GM19452 (cell line): ENCODE measurements at regions not wholly inside any gene's neighbourhood (a gene's known extent, or its start where the extent isn't known, plus 50 kb on each side); places are given as distances from the start of the nearest gene placed in this dataset.
"Not testable (repeated sequence)": the region's sequence is repeated elsewhere in the genome, so short reads cannot be mapped to it uniquely, and the experiment has no call there.

Experiments
- ATAC-seq: cut with Tn5 transposase; IDR thresholded peaks from one replicate; pipeline ENCODE4 v1.9.1; 2021; ENCODE audit not compliant: unreplicated experiment

- ATAC-seq = no peak
Observed at GRCh38 chr21:28385845-28386244, 606.8 kb downstream of the LTN1 start.

DNA sequence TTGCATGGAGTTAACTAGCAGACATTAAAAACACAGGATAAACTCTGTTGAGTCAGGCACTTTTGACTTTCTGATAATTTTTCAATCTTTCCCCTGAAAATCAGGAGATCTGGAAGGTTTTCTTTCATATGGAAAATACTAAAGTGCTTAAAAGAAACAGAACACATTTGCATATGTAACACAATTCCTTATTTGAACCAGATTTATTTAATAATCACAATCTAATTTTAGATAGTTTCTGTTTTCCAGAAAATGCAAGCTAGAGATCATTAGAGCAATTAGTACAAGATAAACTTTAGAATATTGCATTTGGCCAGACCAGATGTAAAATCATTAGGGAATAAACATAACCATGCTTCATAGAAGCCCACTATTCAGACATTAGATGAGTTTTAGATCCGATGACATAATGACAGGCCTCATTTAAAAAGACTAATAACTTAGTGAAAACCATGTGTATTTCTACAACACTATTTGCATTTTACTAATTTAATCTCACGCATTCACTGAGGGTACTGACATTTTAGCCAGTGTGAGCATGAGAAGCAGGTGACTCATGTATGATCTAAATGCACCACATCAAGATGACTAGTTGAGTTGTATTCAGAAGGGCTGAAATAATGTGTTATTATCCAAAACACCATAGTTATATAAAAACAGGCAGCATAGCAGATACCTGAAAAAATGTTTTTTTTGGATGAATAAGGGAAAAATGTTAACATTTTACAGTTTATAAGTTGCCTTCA, 611.5 kb downstream of the LTN1 start:
- not testable (repeated sequence) for ATAC-seq

DNA sequence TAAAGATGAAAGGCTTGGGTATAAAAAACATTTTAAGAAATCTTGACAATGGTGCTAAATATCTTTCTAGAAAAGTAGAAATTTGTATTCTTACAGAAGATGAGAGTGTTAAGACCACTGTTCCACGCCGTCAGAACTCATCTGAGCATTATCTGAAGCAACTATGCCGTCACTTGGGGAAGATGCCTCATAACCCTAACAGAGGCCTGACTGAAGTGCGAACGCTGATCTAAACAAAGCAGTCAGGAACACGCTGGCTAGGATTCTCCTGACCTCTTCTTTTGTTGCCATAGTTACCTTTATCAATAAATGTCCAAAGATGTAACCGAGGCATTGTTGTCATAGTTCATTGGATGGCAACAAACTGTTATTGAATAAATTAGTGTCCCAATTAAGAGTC, 612.4 kb downstream of the LTN1 start:
- ATAC-seq = no peak

DNA sequence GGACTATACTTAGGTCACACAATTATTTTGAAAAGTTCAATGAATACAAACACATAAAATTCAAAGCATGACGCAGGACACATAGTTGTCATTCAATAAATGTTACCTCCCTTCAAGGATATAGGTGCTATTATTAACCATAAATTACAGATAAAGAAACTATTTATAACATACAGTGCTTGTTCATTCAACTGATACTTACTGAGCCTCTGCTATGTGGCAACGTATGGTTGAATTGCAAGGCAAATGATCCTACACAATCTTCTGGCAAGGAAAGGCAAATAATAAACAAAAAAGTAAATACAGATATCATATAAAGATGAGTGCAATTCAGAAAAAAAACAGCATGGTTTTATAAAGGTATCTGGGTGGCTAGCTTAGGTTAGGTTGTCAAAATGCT, 614.7 kb downstream of the LTN1 start:
- ATAC-seq = no peak

DNA sequence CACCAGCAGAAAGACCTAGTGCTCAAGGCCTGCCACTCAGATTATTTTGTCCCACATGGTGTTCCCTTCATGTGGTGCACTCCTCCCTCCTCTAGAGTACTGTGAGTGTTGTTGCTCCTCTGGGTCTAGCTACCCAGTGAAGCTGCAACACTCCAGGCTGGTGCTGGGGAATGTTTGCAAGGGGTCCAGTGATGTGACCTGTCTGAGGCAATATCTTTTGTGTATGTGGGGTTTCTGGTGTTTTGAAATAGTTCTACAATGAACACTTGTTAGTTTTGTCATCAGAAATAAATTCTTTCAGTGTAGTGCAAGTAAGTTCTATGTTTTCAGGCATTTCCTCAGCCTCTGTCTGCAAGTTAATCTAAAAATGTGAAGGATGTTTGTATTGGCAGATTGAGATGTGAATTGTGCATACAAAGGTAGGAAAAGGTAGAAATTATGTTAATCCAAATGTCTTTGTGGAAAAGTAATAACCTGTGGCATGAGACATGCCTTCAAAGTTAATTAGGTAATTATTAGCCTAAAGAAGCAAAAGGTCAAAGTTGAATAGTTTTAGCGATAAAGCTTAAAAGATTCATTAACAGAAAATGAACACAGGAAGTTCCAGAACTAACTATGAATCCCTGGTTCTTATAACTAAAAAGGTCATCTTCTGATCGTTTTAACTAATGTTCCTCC, 616.8 kb downstream of the LTN1 start:
- ATAC-seq = no peak

DNA sequence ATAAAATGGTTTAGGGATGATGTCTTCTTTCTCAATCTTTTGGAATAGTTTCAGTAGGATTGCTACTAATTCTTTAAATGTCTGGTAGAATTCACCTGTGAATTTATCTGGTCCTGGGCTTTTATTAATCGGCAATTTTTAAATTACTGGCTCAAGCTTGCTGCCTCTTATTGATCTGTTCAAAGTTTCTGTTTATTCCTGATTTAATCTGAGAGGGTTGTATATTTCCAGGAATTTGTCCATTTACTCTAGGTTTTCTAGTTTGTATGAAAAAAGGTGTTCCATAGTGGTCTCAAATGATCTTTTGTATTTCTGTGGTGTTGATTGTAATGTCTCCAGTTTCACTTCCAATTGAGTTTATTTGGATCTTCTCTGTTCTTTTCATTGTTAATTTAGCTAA, 617.8 kb downstream of the LTN1 start:
- no peak for ATAC-seq

DNA sequence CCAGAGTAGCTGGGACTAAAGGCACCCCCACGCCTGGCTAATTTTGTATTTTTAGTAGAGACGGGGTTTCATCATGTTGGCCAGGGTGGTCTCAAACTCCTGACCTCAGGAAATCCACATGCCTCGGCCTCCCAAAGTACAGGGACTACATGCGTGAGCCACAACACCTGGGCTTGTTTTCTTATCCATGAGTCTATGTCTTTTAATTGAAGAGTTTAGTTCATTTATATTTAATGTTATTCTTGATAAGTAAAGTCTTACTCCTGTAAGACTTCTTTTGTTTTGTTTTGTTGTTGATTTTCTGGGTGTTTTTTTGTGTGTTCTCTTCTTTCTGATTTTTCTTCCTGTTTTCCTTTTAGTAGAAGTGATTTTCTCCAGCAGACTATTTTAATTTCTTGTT, 621.0 kb downstream of the LTN1 start:
- no peak for ATAC-seq

DNA sequence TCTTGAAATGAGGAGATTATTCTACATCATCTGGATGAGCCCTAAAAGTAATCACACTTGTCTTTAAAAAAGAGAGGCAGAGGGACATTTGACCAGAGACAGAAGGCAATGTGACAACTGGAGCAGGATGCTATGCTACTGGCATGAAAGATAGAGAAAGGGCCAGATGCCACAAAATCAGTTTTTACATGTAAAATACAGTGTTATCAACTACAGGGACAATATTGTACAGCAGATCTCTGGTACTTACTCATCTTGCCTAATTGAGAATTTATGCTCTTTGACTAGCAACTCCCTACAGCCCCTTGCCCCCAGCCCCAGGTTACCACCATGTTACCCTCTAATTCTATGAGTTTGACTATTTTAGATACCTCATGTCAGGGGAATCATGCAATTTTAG, 633.4 kb downstream of the LTN1 start:
- no peak for ATAC-seq

DNA sequence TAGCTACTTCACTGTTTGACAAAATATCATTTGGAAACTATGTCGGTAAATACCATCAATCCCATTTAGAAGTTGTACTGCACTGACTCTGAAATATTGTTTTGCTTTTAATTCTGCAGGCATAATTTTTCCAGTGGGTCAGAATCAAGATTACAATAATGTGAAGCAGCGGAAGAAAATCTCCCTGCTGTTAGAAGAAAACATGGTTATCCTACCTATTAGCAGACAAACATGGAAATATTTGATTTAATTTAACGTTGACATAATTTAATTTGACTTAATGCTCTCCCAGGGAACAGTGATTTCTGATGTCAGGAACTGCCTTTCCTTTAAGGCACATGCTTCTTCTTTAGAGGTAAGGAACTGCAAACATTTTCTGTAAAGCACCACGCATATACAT, 634.0 kb downstream of the LTN1 start:
- ATAC-seq = no peak

DNA sequence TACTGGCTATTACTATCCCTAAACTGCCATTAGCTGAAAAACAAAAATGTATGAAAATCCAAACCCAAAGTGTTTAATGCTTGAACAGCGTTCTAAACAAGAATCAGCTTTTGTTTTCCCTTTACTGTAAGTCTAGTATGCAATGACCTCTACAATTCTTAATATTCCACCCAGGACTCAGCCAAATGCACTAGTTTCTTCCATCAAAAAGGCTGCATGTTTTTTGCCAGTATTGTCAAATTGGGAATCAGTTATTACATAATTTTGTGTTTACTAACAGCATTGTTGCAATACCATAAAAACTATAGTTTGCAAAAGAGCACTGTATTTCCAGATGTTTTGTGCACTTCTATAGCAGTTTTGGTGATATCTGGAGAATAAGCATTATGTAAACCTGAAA, 634.5 kb downstream of the LTN1 start:
- no peak for ATAC-seq

DNA sequence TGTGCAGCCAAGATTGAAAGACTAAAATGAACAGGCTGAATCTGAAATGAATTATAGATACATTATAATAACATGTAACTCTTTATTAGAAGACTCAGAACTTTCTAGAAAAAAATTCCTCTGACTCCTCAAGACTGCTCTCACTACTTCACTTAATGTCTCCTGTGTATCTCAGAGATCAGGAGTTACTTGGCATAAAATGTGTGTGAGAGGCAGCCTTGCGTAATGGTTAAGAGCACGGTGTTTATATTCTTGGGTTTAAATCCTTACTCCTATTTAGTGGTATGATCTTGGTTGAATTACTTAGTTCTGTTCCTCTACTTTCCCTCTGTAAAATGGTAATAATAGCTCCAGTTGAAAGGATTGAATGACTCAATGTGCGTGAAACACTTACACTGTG, 634.9 kb downstream of the LTN1 start:
- no peak for ATAC-seq

DNA sequence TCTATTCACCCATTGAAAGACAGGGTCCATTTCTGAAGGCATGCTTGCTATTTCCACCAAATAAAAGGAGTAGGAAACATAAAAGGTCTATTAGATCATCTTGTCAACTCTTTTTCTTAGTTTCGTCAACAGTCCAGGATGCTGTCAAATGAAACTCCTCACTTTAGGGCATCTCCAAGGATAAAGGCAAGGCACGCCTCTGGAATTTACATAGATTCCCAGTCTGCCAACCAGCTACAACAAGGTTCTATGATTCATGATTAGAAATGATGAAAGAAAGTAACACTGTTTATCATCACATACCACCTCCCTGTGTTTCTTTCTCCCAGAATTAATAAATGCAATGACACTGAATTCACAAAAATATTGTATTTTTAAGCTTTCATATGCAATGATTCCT, 636.3 kb downstream of the LTN1 start:
- no peak for ATAC-seq

- no peak for ATAC-seq
Observed at GRCh38 chr21:28345934-28346333, 646.7 kb downstream of the LTN1 start.

DNA sequence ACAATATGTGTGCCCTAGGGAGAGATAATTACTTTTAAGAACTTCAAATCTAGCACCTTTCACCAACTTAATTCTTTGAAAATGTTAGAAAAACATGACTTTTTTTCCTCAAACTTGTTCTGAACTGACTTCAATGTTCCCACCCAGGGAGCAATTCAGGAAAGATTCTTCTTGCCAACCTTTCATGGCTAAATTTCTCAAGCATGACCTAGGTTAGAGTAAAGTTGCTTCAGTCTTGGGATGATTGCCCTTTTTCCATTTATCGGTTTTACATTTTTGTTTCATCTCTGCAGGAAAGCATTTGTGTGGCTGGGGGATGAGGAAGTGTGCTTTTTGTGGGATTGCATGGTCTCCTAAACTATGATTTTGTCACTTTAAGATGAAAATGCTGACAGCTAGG, 647.7 kb downstream of the LTN1 start:
- ATAC-seq = no peak

GRCh38 chr21:28342212-28342810, 650.4 kb downstream of the LTN1 start:
- no peak for ATAC-seq

DNA sequence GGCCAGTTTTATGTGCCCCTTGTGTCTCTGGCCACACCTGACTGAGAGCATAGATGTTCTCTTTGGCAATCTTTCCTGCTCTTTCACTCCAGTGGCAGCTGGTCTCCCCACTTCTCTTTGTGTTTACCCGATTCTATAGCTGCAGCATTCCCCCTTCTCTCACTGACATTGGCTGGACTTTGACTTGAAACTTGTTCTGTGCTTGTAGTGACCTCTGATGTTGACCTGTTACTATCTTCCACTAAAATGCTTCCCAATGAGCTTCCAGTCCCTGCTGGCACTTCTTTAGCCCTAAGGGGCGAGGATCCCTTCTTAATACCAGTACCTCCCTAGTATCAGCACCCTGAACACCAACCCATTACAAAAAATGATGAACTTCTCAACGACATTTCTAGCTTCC, 653.3 kb downstream of the LTN1 start:
- no peak for ATAC-seq

DNA sequence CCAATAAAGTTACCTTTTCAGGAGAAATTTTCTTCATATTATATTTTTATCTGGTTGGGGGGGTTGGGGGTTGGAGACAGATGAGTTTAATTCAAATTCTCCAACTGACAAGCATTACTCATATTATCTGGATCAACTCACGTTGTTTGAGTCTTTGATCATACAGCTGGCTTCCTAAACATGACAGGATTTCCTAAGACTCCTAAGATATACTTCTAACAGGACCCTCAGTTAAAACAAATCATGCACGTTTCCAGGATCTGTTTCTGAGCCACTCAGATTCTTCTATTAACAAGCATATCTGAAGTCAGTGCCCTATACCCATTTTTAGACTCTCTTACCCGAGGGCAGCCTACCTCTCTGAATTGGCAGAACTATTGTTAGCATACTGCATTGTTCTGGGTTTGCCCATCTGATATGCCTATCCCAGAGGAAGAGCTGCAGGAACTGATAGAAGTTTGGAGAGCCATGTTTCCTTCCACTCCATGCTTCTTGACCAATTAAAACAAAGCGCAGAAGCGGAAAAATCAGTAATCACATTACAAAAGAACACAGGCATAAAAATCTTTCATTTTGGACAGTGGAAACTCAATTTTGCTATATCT, 653.9 kb downstream of the LTN1 start:
- ATAC-seq = no peak

- no peak for ATAC-seq
Observed at GRCh38 chr21:28337315-28337714, 655.4 kb downstream of the LTN1 start.

GRCh38 chr21:28336314-28336713, 656.4 kb downstream of the LTN1 start:
- no peak for ATAC-seq

GRCh38 chr21:28334407-28334806, 658.3 kb downstream of the LTN1 start:
- ATAC-seq = no peak

DNA sequence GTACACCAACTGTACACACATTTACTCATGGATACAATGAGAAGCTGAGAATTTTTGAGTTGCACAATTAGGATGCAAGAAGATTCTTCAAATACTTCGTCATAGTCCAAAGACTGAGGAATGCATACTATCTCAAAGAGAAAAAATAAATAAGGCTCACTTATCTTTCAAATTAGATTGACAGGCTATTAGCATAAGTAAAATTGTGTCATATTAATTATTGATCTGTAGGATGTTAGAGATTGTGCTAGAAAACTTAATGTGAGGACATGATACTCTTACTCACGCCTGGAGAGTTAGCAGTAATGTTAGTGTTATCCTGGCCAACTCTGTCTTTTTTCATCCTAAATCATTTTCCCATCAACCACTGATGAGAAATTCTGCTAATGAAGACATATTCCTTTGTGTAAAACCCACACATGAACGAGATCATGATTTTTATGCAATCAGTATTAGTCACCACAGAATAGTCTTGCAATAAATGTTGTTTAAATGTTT, 659.0 kb downstream of the LTN1 start:
- no peak for ATAC-seq

GRCh38 chr21:28332796-28333195, 659.9 kb downstream of the LTN1 start:
- no peak for ATAC-seq
